Body of pancreas (tissue), 4 donors: ENCODE measurements at regions not wholly inside any gene's neighbourhood (a gene's known extent, or its start where the extent isn't known, plus 50 kb on each side); places are given as distances from the start of the nearest gene placed in this dataset.

ENCODE experiments used
- ATAC-seq: fragments of 150-250 bp; one replicate; pipeline ENCODE4 v1.9.1; 2016
- DNase-seq, 4 donors: peaks; one replicate each; pipeline ENCODE4 v3.0.0-alpha.2; 2019
- H3K27ac ChIP-seq, 4 donors: fragments of 200-600 bp; sonication (generic); 1 replicate in 3 of 4; 2 replicates in 1 of 4; pipeline versions ENCODE4 v1.5.1 to v1.6.1; 2016 to 2019; ENCODE audit warnings: mild to moderate bottlenecking in 1 of 4, mixed read lengths in 1 of 4, moderate library complexity in 1 of 4
- H3K27me3 ChIP-seq, 2 donors: fragments of 200-600 bp; sonication (generic); one replicate each; pipeline ENCODE4 v1.6.0; 2016; ENCODE audit warnings: mild to moderate bottlenecking in 1 of 2
- H3K36me3 ChIP-seq, 2 donors: fragments of 200-600 bp; sonication (generic); replicated peaks in 1 of 2; 2 replicates each; pipeline ENCODE4 v1.5.1; 2016; ENCODE audit warnings: low read depth in 2 of 2; ENCODE audit not compliant: insufficient read depth in 1 of 2
- H3K4me1 ChIP-seq: fragments of 200-600 bp; sonication (generic); one replicate; pipeline ENCODE4 v1.6.0; 2016
- H3K4me3 ChIP-seq, 2 donors: fragments of 200-600 bp; sonication (generic); 1 replicate in 1 of 2; 2 replicates in 1 of 2; pipeline ENCODE4 v1.5.1; 2016 to 2019
- H3K9me3 ChIP-seq, 3 donors: fragments of 200-600 bp; sonication (generic); 1 replicate in 2 of 3; 2 replicates in 1 of 3; pipeline ENCODE4 v1.5.1; 2016
- CTCF ChIP-seq, 7 experiments: fragments of 450-650 bp in 4 of 7; fragments of 200-600 bp in 3 of 7; sonication (generic) in 3 of 7; IDR thresholded peaks; one replicate each; pipeline ENCODE4 v1.5.1; 2016 to 2019; ENCODE audit warnings: antibody characterized with exemption in 7 of 7
- POLR2A ChIP-seq, 3 donors: fragments of 450-650 bp; IDR thresholded peaks; one replicate each; pipeline ENCODE4 v1.6.1; 2016; ENCODE audit warnings: antibody characterized with exemption in 3 of 3, mild to moderate bottlenecking in 2 of 3
- WGBS, 2 donors: methylation state at CpG; one replicate each; pipeline ENCODE4 v1.1.5; 2017; 5-methylcytosine and 5-hydroxymethylcytosine counted together
- intact Hi-C: fragments of 100-400 bp; cut with DNase I; formaldehyde crosslinking; loops from one replicate; pipeline ENCODE4 v1.15.1; 2023

- H3K4me1 ChIP-seq, result peaks cover 6% of the 10 kb centered on the region
- DNase-seq (no peak), ATAC-seq (no peak)
- WGBS, 2 donors, result 21 to 29% methylated on average over 3 of the region's 3 CpGs
- no peaks in the 10 kb centered on the region for H3K36me3 ChIP-seq
- H3K9me3 ChIP-seq, result no peaks in the 10 kb centered on the region
- intact Hi-C loops, result no loop called here
- no peak overlapping the region for H3K27ac ChIP-seq
- no peak for TF ChIP-seq POLR2A (IDR thresholded peaks at IDR 0.05)
- no peak for TF ChIP-seq CTCF (IDR thresholded peaks at IDR 0.05)
- no peaks in the 10 kb centered on the region for H3K27me3 ChIP-seq
- H3K4me3 ChIP-seq, result no peak overlapping the region
Measured at GRCh38 chr2:173760553-173760952, 204.6 kb downstream of the SP3 start.

GRCh38 chr2:173761603-173762119 is 203.5 kb downstream of the SP3 start:
- H3K4me1 ChIP-seq, result peaks cover 6% of the 10 kb centered on the region
- no peak overlapping the region for H3K4me3 ChIP-seq
- ATAC-seq (no peak), DNase-seq (no peak)
- no peaks in the 10 kb centered on the region for H3K36me3 ChIP-seq
- intact Hi-C loops, result no loop called here
- no peaks in the 10 kb centered on the region for H3K9me3 ChIP-seq
- TF ChIP-seq CTCF (IDR thresholded peaks at IDR 0.05) (no peak), POLR2A (IDR thresholded peaks at IDR 0.05) (no peak)
- H3K27ac ChIP-seq, result no peak overlapping the region
- 77 to 78% methylated on average over 8 of the region's 8 CpGs for WGBS, 2 donors
- no peaks in the 10 kb centered on the region for H3K27me3 ChIP-seq

GRCh38 chr2:173762221-173762620 is 203.0 kb downstream of the SP3 start:
- H3K27ac ChIP-seq, result no peak overlapping the region
- no peaks in the 10 kb centered on the region for H3K27me3 ChIP-seq
- 53 to 83% methylated on average over 2 of the region's 2 CpGs for WGBS, 2 donors
- peaks cover 6% of the 10 kb centered on the region for H3K4me1 ChIP-seq
- H3K36me3 ChIP-seq, result no peaks in the 10 kb centered on the region
- ATAC-seq (no peak), DNase-seq (no peak)
- no peak for TF ChIP-seq POLR2A (IDR thresholded peaks at IDR 0.05)
- no peak for TF ChIP-seq CTCF (IDR thresholded peaks at IDR 0.05)
- H3K4me3 ChIP-seq, result no peak overlapping the region
- intact Hi-C loops, result no loop called here
- no peaks in the 10 kb centered on the region for H3K9me3 ChIP-seq

- intact Hi-C loops, result no loop called here
- Histone ChIP-seq H3K36me3 (no peaks in the 10 kb centered on the region), H3K27me3 (no peaks in the 10 kb centered on the region), H3K27ac (no peak overlapping the region), H3K4me1 (peaks cover 6% of the 10 kb centered on the region), H3K9me3 (no peaks in the 10 kb centered on the region), H3K4me3 (no peak overlapping the region)
- no peak for ATAC-seq
- TF ChIP-seq CTCF (IDR thresholded peaks at IDR 0.05) (no peak), POLR2A (IDR thresholded peaks at IDR 0.05) (no peak)
- WGBS, 2 donors, result 89 to 90% methylated on average over 2 of the region's 2 CpGs
- no peak for DNase-seq
Measured at GRCh38 chr2:173762864-173763263, 202.3 kb downstream of the SP3 start.

GRCh38 chr2:173763641-173764040 is 201.5 kb downstream of the SP3 start:
- Histone ChIP-seq H3K4me1 (peaks cover 6% of the 10 kb centered on the region), H3K9me3 (no peaks in the 10 kb centered on the region), H3K27ac (no peak overlapping the region), H3K27me3 (no peaks in the 10 kb centered on the region), H3K4me3 (no peak overlapping the region), H3K36me3 (no peaks in the 10 kb centered on the region)
- intact Hi-C loops, result no loop called here
- ATAC-seq, result no peak
- DNase-seq, result no peak
- WGBS, 2 donors, result 82 to 90% methylated on average over 1 of the region's 1 CpG
- TF ChIP-seq POLR2A (IDR thresholded peaks at IDR 0.05) (no peak), CTCF (IDR thresholded peaks at IDR 0.05) (no peak)
